Body of pancreas (tissue), 4 donors: ENCODE measurements at regions not wholly inside any gene's neighbourhood (a gene's known extent, or its start where the extent isn't known, plus 50 kb on each side); places are given as distances from the start of the nearest gene placed in this dataset.

ENCODE experiments used
- CTCF ChIP-seq, 7 experiments: fragments of 450-650 bp in 4 of 7; fragments of 200-600 bp in 3 of 7; sonication (generic) in 3 of 7; IDR thresholded peaks; one replicate each; pipeline ENCODE4 v1.5.1; 2016 to 2019; ENCODE audit warnings: antibody characterized with exemption in 7 of 7
- POLR2A ChIP-seq, 3 donors: fragments of 450-650 bp; IDR thresholded peaks; one replicate each; pipeline ENCODE4 v1.6.1; 2016; ENCODE audit warnings: antibody characterized with exemption in 3 of 3, mild to moderate bottlenecking in 2 of 3

GRCh38 chr7:115552766-115553165 is 477.8 kb downstream of the TFEC start:
- no peak for TF ChIP-seq CTCF (IDR thresholded peaks at IDR 0.05)
- TF ChIP-seq POLR2A (IDR thresholded peaks at IDR 0.05) = no peak
